PC-9 (cell line): ENCODE measurements at regions not wholly inside any gene's neighbourhood (a gene's known extent, or its start where the extent isn't known, plus 50 kb on each side); places are given as distances from the start of the nearest gene placed in this dataset.

Experiments
- BruUV-seq: library from RNA; stranded (reverse); fragments of 400-500 nt; replicated peaks from 2 replicates; lab custom pipeline; 2021; lab: Mats Ljungman, UMichigan
- CTCF ChIA-PET: fragments of 300-600 bp; sonication (Branson Sonifier 250); formaldehyde crosslinking; loops from one replicate; lab custom pipeline; 2022; ENCODE audit warnings: antibody characterized with exemption; lab: Charles Lee
- POLR2A ChIA-PET: fragments of 300-600 bp; sonication (Branson Sonifier 250); formaldehyde crosslinking; loops from one replicate; lab custom pipeline; 2022; ENCODE audit warnings: antibody characterized with exemption; ENCODE audit not compliant: unreplicated experiment; lab: Charles Lee
- DNase-seq, 2 experiments: peaks; one replicate each; pipeline versions ENCODE4 v3.0.0 to v3.0.0-alpha.2; 2015 to 2022; ENCODE audit warnings: mixed read lengths in 1 of 2
- H2AFZ ChIP-seq: fragments of 200-600 bp; sonication (generic); 2 replicates; pipeline ENCODE4 v1.8.1; 2017; ENCODE audit warnings: antibody characterized with exemption
- H3F3A ChIP-seq: fragments of 200-600 bp; sonication (generic); 2 replicates; pipeline ENCODE4 v1.8.1; 2017; ENCODE audit warnings: antibody characterized with exemption, mild to moderate bottlenecking, low read depth; ENCODE audit not compliant: insufficient read depth
- H3K27ac ChIP-seq: fragments of 200-600 bp; sonication (generic); 2 replicates; pipeline ENCODE4 v1.6.1; 2016; ENCODE audit warnings: mixed run types
- H3K27me3 ChIP-seq: fragments of 200-600 bp; sonication (generic); 2 replicates; pipeline ENCODE4 v1.6.1; 2016; ENCODE audit warnings: low read depth, mixed run types; ENCODE audit not compliant: insufficient read depth
- H3K36me3 ChIP-seq: fragments of 200-600 bp; sonication (generic); 2 replicates; pipeline ENCODE4 v1.6.1; 2016; ENCODE audit warnings: low read depth, mixed run types
- H3K4me1 ChIP-seq: fragments of 200-600 bp; sonication (generic); replicated peaks from 2 replicates; pipeline ENCODE4 v1.6.1; 2016; ENCODE audit warnings: mixed run types; ENCODE audit not compliant: insufficient read depth
- H3K4me2 ChIP-seq: fragments of 200-600 bp; sonication (generic); 2 replicates; pipeline ENCODE4 v1.6.1; 2017; ENCODE audit warnings: mixed run types
- H3K4me3 ChIP-seq: fragments of 200-600 bp; sonication (generic); 2 replicates; pipeline ENCODE4 v1.6.1; 2016; ENCODE audit warnings: mixed run types
- H3K79me2 ChIP-seq: fragments of 200-600 bp; sonication (generic); 2 replicates; pipeline ENCODE4 v1.6.1; 2017; ENCODE audit warnings: low read depth, mixed run types
- H3K9me2 ChIP-seq: fragments of 200-600 bp; sonication (generic); 2 replicates; pipeline ENCODE4 v1.8.1; 2017; ENCODE audit warnings: mild to moderate bottlenecking; ENCODE audit not compliant: insufficient read depth
- H3K9me3 ChIP-seq: fragments of 200-600 bp; sonication (generic); 2 replicates; pipeline ENCODE4 v1.8.1; 2016; ENCODE audit warnings: low read depth; ENCODE audit not compliant: insufficient read depth
- H4K20me1 ChIP-seq: fragments of 200-600 bp; sonication (generic); 2 replicates; pipeline ENCODE4 v1.8.1; 2017; ENCODE audit not compliant: insufficient read depth
- EZH2 ChIP-seq: fragments of 200-600 bp; sonication (generic); IDR thresholded peaks from 2 replicates; pipeline ENCODE4 v1.8.0; 2017; ENCODE audit warnings: antibody characterized with exemption, low read depth
- intact Hi-C: fragments of 100-400 bp; cut with micrococcal nuclease; formaldehyde crosslinking; loops from one replicate; pipeline ENCODE4 v1.10.0; 2022; ENCODE audit not compliant: unreplicated experiment
- TF ChIP-seq, protein P1 (sequence below): fragments of 200-600 bp; sonication (generic); conservative IDR thresholded peaks from 2 replicates; pipeline ENCODE4 v1.6.1; 2017; ENCODE audit warnings: mixed run types, antibody characterized with exemption, mild to moderate bottlenecking, moderate library complexity

DNA sequence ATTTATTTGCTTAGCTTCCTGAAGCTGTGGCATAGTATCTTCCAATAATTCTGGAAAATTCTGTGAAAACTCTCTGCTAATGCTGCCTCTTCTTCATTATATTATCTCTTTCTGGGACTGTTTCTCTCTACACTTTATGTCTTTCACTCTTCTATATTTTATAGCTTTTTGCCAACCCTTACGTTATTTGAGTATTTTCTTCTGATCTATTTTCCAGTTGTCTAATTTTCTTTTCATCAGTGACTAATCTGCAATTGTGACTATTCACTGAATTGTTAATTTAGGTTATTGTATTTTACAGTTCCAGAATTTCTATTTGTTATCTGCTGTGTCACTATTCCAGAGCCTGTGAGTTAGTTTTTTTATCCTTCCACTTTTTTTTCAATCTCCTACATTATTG lies 273.4 kb upstream of the PHYHIPL start:
- no peaks in the 10 kb centered on the region for H3F3A ChIP-seq
- POLR2A ChIA-PET, result interaction anchor here (0.7 kb wide), 1 partner anchor 55 kb away, joined by 3 read pairs; no protein-coding TSS in a partner anchor
- H3K36me3 ChIP-seq, result no peaks in the 10 kb centered on the region
- no peaks in the 10 kb centered on the region for H4K20me1 ChIP-seq
- BruUV-seq, result no TSS peak
- intact Hi-C loops, result no loop called here
- H3K79me2 ChIP-seq, result no peaks in the 10 kb centered on the region
- CTCF ChIA-PET, result interaction anchor here (0.6 kb wide), 1 partner anchor 295 kb away, joined by 3 read pairs; no protein-coding TSS in a partner anchor
- no peak for DNase-seq
- H3K4me3 ChIP-seq, result no peak overlapping the region
- no peak overlapping the region for H3K4me2 ChIP-seq
- no peaks in the 10 kb centered on the region for H3K9me2 ChIP-seq
- H3K27ac ChIP-seq, result no peak overlapping the region
- no peaks in the 10 kb centered on the region for H3K27me3 ChIP-seq
- H3K9me3 ChIP-seq, result no peaks in the 10 kb centered on the region
- H2AFZ ChIP-seq, result no peak overlapping the region
- TF ChIP-seq, protein P1, sequence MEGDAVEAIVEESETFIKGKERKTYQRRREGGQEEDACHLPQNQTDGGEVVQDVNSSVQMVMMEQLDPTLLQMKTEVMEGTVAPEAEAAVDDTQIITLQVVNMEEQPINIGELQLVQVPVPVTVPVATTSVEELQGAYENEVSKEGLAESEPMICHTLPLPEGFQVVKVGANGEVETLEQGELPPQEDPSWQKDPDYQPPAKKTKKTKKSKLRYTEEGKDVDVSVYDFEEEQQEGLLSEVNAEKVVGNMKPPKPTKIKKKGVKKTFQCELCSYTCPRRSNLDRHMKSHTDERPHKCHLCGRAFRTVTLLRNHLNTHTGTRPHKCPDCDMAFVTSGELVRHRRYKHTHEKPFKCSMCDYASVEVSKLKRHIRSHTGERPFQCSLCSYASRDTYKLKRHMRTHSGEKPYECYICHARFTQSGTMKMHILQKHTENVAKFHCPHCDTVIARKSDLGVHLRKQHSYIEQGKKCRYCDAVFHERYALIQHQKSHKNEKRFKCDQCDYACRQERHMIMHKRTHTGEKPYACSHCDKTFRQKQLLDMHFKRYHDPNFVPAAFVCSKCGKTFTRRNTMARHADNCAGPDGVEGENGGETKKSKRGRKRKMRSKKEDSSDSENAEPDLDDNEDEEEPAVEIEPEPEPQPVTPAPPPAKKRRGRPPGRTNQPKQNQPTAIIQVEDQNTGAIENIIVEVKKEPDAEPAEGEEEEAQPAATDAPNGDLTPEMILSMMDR, result no peak
- no peaks in the 10 kb centered on the region for H3K4me1 ChIP-seq

DNA sequence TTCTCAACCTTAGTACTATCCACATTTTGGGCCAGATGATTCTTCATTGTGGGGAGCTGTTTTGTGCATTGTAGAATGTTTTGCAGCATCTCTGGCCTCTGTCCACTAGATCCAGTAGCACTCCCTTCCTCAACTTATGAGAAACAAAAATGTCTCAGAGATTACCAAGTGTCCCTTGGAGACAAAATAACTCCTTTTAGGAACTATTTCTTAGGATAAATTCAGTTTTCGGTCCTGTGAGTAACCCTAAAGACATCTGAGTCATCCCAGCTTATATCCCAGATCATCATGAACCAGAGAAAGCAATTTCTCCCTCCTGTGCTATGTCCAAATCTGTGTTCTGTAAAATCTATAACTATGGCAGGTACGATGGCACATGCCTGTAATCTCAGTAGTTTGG lies 266.6 kb upstream of the PHYHIPL start:
- TF ChIP-seq, protein P1, result no peak
- no peak for TF ChIP-seq EZH2
- no peaks in the 10 kb centered on the region for H3K4me1 ChIP-seq
- no peak overlapping the region for H3K4me3 ChIP-seq
- no peaks in the 10 kb centered on the region for H3K36me3 ChIP-seq
- H3K27ac ChIP-seq, result no peak overlapping the region
- ChIA-PET POLR2A (no interaction called here), CTCF (no interaction called here)
- no peaks in the 10 kb centered on the region for H3K79me2 ChIP-seq
- H3K9me3 ChIP-seq, result no peaks in the 10 kb centered on the region
- no peak overlapping the region for H2AFZ ChIP-seq
- no peaks in the 10 kb centered on the region for H4K20me1 ChIP-seq
- no peaks in the 10 kb centered on the region for H3K9me2 ChIP-seq
- intact Hi-C loops, result no loop called here
- BruUV-seq, result no TSS peak
- DNase-seq, result no peak
- no peaks in the 10 kb centered on the region for H3K27me3 ChIP-seq
- no peak overlapping the region for H3K4me2 ChIP-seq
- no peaks in the 10 kb centered on the region for H3F3A ChIP-seq

DNA sequence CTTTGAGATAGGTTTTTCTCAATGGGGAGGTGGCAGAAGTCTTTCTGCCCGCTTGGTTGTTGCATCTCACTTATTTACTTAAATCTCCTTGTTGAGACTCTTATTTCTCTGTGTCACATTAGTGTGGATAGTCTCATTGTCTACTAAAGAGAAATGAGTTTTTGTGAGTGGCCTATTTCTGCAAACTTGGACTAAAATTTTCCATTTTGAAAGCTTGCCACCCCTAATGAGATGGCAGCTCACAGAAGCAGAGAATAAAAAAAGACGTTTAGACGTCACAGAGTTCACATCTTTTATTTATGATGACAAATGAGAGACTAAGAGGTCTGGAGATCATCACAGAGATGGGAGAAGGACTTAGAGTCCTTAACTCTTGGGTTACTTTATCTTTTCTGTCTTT lies 262.7 kb upstream of the PHYHIPL start:
- TF ChIP-seq, protein P1, result no peak
- no peak for TF ChIP-seq EZH2
- BruUV-seq, result no TSS peak
- H3K27me3 ChIP-seq, result no peaks in the 10 kb centered on the region
- intact Hi-C loops, result no loop called here
- H2AFZ ChIP-seq, result 0 out of 2 replicates have a peak overlapping the region, but pooled peaks have one; percentile 31
- H3K4me1 ChIP-seq, result no peaks in the 10 kb centered on the region
- no peaks in the 10 kb centered on the region for H3K36me3 ChIP-seq
- no peaks in the 10 kb centered on the region for H3K9me3 ChIP-seq
- no peaks in the 10 kb centered on the region for H4K20me1 ChIP-seq
- ChIA-PET POLR2A (no interaction called here), CTCF (no interaction called here)
- H3K4me2 ChIP-seq, result no peak overlapping the region
- peak in 1 of 2 experiments; percentile 6 for DNase-seq
- H3K27ac ChIP-seq, result no peak overlapping the region
- H3F3A ChIP-seq, result no peaks in the 10 kb centered on the region
- no peaks in the 10 kb centered on the region for H3K79me2 ChIP-seq
- no peak overlapping the region for H3K4me3 ChIP-seq
- no peaks in the 10 kb centered on the region for H3K9me2 ChIP-seq
